OCI-LY7 (cell line): ENCODE measurements at regions not wholly inside any gene's neighbourhood (a gene's known extent, or its start where the extent isn't known, plus 50 kb on each side); places are given as distances from the start of the nearest gene placed in this dataset.

Source experiments
- BruUV-seq: library from RNA; stranded (reverse); fragments of 400-500 nt; replicated peaks from 2 replicates; lab custom pipeline; 2021; lab: Mats Ljungman, UMichigan
- CTCF ChIA-PET: fragments of 300-600 bp; sonication (Branson Sonifier 250); formaldehyde crosslinking; loops from one replicate; lab custom pipeline; 2022; ENCODE audit warnings: antibody characterized with exemption; ENCODE audit not compliant: unreplicated experiment; lab: Charles Lee
- POLR2A ChIA-PET: fragments of 300-600 bp; sonication (Branson Sonifier 250); formaldehyde crosslinking; loops from one replicate; lab custom pipeline; 2022; ENCODE audit warnings: antibody characterized with exemption; lab: Charles Lee
- DNase-seq: peaks from one replicate; pipeline ENCODE4 v3.0.0-alpha.2; 2015; ENCODE audit warnings: low spot score
- H2AFZ ChIP-seq: fragments of 200-600 bp; sonication (generic), shearing (Covaris generic); 2 replicates; pipeline ENCODE4 v1.6.1; 2014; ENCODE audit warnings: mild to moderate bottlenecking, antibody characterized with exemption, low read length, moderate library complexity
- H3K27ac ChIP-seq: fragments of 200-600 bp; sonication (generic); 2 replicates; pipeline ENCODE4 v1.5.1; 2014; ENCODE audit warnings: mixed run types, low read depth, mild to moderate bottlenecking, moderate library complexity, low read length, inconsistent platforms; ENCODE audit not compliant: poor library complexity, severe bottlenecking
- H3K36me3 ChIP-seq: fragments of 200-600 bp; sonication (generic); 2 replicates; pipeline ENCODE4 v1.6.1; 2014; ENCODE audit warnings: mild to moderate bottlenecking, antibody characterized with exemption, low read length, moderate library complexity, mixed read lengths; ENCODE audit not compliant: insufficient read depth
- H3K4me1 ChIP-seq: fragments of 200-600 bp; sonication (generic); 2 replicates; pipeline ENCODE4 v1.5.1; 2014; ENCODE audit warnings: mild to moderate bottlenecking, low read length; ENCODE audit not compliant: insufficient read depth, poor library complexity, severe bottlenecking
- H3K4me2 ChIP-seq: fragments of 200-600 bp; sonication (generic); 2 replicates; pipeline ENCODE4 v1.6.1; 2014; ENCODE audit warnings: mild to moderate bottlenecking, low read length
- H3K4me3 ChIP-seq: fragments of 200-600 bp; sonication (generic); 2 replicates; pipeline ENCODE4 v1.5.1; 2014; ENCODE audit warnings: mild to moderate bottlenecking, low read depth, low read length; ENCODE audit not compliant: poor library complexity, severe bottlenecking
- H3K79me2 ChIP-seq: fragments of 200-600 bp; sonication (generic); 2 replicates; pipeline ENCODE4 v1.6.1; 2016; ENCODE audit warnings: low read depth, mild to moderate bottlenecking, low read length, moderate library complexity, mixed read lengths; ENCODE audit not compliant: insufficient read depth
- H3K9me2 ChIP-seq: fragments of 200-600 bp; sonication (generic); 2 replicates; pipeline ENCODE4 v1.6.1; 2016; ENCODE audit warnings: mild to moderate bottlenecking, low read length, mixed read lengths; ENCODE audit not compliant: insufficient read depth
- H3K9me3 ChIP-seq: fragments of 200-600 bp; sonication (generic); 2 replicates; pipeline ENCODE4 v1.6.1; 2014; ENCODE audit warnings: mild to moderate bottlenecking, mixed run types, low read length, mixed read lengths
- H4K20me1 ChIP-seq: fragments of 200-600 bp; sonication (generic); 2 replicates; pipeline ENCODE4 v1.6.1; 2014; ENCODE audit warnings: mild to moderate bottlenecking, antibody characterized with exemption, low read length, moderate library complexity, mixed read lengths; ENCODE audit not compliant: insufficient read depth
- CTCF ChIP-seq: fragments of 200-600 bp; sonication (generic); conservative IDR thresholded peaks from 2 replicates; pipeline ENCODE4 v1.5.1; 2014; ENCODE audit warnings: mild to moderate bottlenecking, antibody characterized with exemption, low read length, moderate library complexity, mixed read lengths
- EZH2phosphoT487 ChIP-seq: fragments of 200-600 bp; sonication (generic); IDR thresholded peaks from 2 replicates; pipeline ENCODE4 v1.6.1; 2018; ENCODE audit warnings: low read depth, borderline replicate concordance, mild to moderate bottlenecking, mixed run types, antibody characterized with exemption, low read length, moderate library complexity, mixed read lengths
- intact Hi-C: fragments of 100-400 bp; cut with micrococcal nuclease; formaldehyde crosslinking; loops from one replicate; pipeline ENCODE4 v1.10.0; 2022; ENCODE audit not compliant: unreplicated experiment

- no peak overlapping the region for H3K27ac ChIP-seq
- intact Hi-C loops: loop anchor here (5.0 kb wide), 1 partner anchor 122 kb away; the partner anchor contains the start of gene ACBD5
- H3K4me2 ChIP-seq: no peak overlapping the region
- TF ChIP-seq EZH2phosphoT487 (no peak), CTCF (no peak)
- no peaks in the 10 kb centered on the region for H3K79me2 ChIP-seq
- DNase-seq: no peak
- H4K20me1 ChIP-seq: no peaks in the 10 kb centered on the region
- H3K4me1 ChIP-seq: no peaks in the 10 kb centered on the region
- POLR2A ChIA-PET: no interaction called here
- BruUV-seq: no TSS peak
- no peaks in the 10 kb centered on the region for H3K9me2 ChIP-seq
- 0 out of 2 replicates have a peak overlapping the region, but pooled peaks have one; percentile 27 for H2AFZ ChIP-seq
- H3K36me3 ChIP-seq: no peaks in the 10 kb centered on the region
- CTCF ChIA-PET: no interaction called here
- no peaks in the 10 kb centered on the region for H3K9me3 ChIP-seq
- no peak overlapping the region for H3K4me3 ChIP-seq
These were observed 123.4 kb upstream of the ACBD5 start for GRCh38 chr10:27364028-27364427.

GRCh38 chr10:27360581-27361172 is 120.1 kb upstream of the ACBD5 start:
- Histone ChIP-seq H3K36me3 (no peaks in the 10 kb centered on the region), H3K4me3 (no peak overlapping the region), H3K4me1 (no peaks in the 10 kb centered on the region), H3K4me2 (no peak overlapping the region), H3K79me2 (no peaks in the 10 kb centered on the region), H3K27ac (no peak overlapping the region), H3K9me3 (no peaks in the 10 kb centered on the region), H4K20me1 (no peaks in the 10 kb centered on the region), H2AFZ (no peak overlapping the region), H3K9me2 (no peaks in the 10 kb centered on the region)
- TF ChIP-seq CTCF (peak; percentile 92), EZH2phosphoT487 (no peak)
- peak; percentile 80 for DNase-seq
- CTCF ChIA-PET: interaction anchor here (0.7 kb wide), 1 partner anchor 137 kb away, joined by 3 read pairs; no protein-coding TSS in a partner anchor
- intact Hi-C loops: loop anchor here (2.0 to 5.0 kb wide), 2 partner anchors 118 to 136 kb away; partner anchors contain the start of gene ACBD5
- POLR2A ChIA-PET: no interaction called here
- no TSS peak for BruUV-seq

- CTCF ChIA-PET: interaction anchor here (0.7 kb wide), 1 partner anchor 136 kb away, joined by 3 read pairs; no protein-coding TSS in a partner anchor
- no peaks in the 10 kb centered on the region for H4K20me1 ChIP-seq
- POLR2A ChIA-PET: interaction anchor here (0.7 kb wide), 1 partner anchor 271 kb away, joined by 6 read pairs; no protein-coding TSS in a partner anchor
- no peak overlapping the region for H3K4me3 ChIP-seq
- no peaks in the 10 kb centered on the region for H3K79me2 ChIP-seq
- H3K36me3 ChIP-seq: no peaks in the 10 kb centered on the region
- no peak for DNase-seq
- no peak for TF ChIP-seq CTCF
- TF ChIP-seq EZH2phosphoT487: no peak
- intact Hi-C loops: loop anchor here (2.0 to 5.0 kb wide), 2 partner anchors 118 to 135 kb away; partner anchors contain the start of gene ACBD5
- H2AFZ ChIP-seq: no peak overlapping the region
- H3K9me3 ChIP-seq: no peaks in the 10 kb centered on the region
- H3K27ac ChIP-seq: no peak overlapping the region
- H3K9me2 ChIP-seq: no peaks in the 10 kb centered on the region
- BruUV-seq: no TSS peak
- no peaks in the 10 kb centered on the region for H3K4me1 ChIP-seq
- H3K4me2 ChIP-seq: no peak overlapping the region
These were observed 119.3 kb upstream of the ACBD5 start for GRCh38 chr10:27359792-27360355.
